DMS 273 (cell line): ENCODE measurements at regions not wholly inside any gene's neighbourhood (a gene's known extent, or its start where the extent isn't known, plus 50 kb on each side); places are given as distances from the start of the nearest gene placed in this dataset.

Experiments
- DNase-seq: peaks from one replicate; lab custom pipeline; 2025; ENCODE audit not compliant: unreplicated experiment; lab: John Stamatoyannopoulos, UW

DNA sequence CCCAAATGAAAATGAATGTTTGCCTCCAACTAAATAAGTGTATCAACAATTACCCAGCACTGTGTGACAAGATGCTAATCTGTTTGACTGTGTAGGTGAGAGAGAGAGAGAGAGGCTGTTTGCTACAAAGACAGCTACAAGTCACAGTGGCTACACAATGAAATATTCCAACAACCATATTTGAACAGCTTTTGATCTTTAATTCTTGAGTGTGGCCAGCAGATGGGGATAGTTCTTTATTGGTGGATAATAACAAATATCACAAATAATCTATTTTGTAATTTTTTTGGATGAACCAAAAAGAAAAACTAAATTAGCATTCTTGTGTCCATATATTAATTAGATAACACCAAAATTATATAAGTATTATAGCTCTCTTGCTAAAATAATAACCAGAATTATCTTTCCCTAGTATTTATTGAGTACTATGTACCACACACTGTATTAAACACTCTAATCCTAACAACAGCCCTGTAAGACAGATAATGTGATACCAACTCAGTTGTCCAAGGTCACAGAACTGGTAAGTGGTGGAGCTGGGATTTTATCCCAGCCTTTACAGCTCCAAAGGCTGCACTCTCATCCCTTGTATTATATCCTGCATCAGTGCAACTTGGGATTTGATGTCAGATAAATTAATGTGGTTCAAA, 61.9 kb upstream of the C3orf80 start:
- DNase-seq = peak; percentile 53

GRCh38 chr3:160168246-160168645, 57.0 kb upstream of the C3orf80 start:
- no peak for DNase-seq

DNA sequence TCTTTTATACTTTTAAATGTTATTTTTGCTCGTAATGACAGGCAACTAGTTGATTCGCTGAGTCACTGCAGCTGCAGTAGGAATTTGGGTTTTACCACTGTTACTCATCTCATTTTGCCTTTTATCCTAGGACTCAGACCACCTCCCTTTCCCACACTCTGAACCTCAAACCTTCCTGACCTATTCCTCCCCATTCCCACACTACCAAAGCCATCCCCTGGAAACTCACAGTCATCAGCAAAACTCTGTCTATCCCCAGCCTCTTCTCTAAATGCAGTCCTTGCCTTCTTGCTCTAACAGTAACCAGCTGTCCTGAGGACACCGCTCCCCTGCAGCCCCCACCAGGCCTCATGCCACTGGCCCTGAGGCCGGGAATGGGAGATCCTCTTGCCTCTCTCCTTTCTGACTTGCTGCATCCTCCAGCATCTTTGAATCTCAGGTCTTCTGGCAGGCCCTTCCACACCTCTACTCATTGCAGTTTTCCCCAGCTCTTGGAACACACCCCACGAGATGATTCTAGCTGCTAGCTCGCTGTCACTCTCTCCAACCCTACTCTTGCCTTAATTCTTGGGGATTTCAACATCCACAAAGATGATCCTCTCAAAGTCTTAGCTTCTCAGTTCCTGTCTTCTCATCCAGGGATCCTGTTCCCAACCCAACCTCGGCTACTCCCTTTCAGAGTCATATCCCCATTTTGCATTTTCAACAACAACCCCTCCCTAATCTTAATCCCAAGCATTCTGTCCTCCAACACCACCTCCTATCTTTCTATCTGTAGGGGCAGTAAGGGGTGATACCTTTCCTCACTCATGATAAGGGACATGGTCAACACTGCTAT, 55.9 kb upstream of the C3orf80 start:
- DNase-seq = no peak

DNA sequence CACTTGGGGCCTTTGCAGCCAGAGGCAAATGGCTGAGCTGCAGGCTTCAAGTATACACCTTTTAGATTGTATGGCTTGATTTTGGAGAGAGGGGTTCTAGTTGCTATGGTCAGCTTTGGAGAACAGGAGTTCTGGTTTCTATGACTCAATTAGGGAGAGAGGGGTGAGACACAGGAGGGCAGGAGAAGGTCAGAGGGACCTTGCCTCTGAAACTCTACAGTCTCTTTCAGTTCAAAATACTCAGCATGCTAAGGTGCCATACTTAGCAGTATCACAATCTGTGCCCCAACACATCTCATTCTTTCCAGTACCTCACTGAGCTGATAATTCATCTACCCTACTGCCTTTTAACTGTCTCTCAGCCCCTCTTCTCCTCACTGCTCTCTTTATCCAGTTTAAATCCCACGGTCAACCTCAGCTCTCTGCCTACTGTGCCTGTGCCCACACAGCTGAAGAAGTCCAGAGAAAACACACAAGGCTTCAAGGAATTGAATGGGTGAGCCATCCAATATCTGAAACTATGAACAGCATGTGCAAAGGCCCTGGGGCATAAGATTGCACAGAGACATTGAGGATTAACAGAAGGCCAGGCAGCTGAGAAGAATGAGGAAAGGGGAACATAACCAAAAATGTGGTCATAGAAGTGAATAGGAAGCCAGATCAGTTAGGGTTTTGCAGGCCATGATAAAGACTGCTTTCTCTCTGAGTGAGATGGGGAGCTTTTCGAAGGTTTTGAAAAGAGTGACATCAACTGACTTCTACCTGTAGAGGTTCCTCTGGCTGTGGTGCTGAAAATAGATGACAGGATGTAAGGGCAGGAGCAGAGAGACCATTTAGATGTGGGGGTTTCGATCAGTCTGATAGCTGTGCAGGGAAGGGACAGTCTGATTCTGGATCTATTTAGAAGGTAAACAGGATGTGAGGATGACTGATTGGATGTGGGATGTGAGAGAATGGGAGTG, 54.5 kb upstream of the C3orf80 start:
- DNase-seq = no peak

DNA sequence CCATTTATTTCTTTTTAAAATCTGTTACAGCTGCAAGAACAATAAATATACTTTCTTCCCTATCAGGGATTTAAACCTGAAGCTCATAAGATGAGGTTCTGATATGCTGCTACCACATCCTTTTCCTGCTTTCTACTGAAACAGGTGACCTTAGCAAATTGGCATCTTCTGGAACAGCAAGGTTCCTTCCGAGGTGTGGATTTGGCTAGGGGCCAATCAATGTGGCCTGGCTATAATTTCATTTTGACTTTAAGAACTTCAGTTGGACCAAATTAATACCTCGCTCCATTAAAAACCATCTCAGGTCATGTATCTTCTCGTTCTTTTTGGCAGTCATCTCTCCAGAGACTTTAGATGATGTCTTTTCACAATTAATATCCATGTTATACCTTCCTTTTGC, 53.4 kb upstream of the C3orf80 start:
- no peak for DNase-seq

- DNase-seq = no peak
Observed at GRCh38 chr3:160174621-160175020, 50.6 kb upstream of the C3orf80 start.
